MM.1S (cell line): ENCODE measurements at regions not wholly inside any gene's neighbourhood (a gene's known extent, or its start where the extent isn't known, plus 50 kb on each side); places are given as distances from the start of the nearest gene placed in this dataset.
"Not testable (repeated sequence)": the region's sequence is repeated elsewhere in the genome, so short reads cannot be mapped to it uniquely, and the experiment has no call there.

ENCODE experiments used
- DNase-seq: peaks from one replicate; pipeline ENCODE4 v3.0.0-alpha.2; 2015
- H2AFZ ChIP-seq: fragments of 300-600 bp; sonication (generic); 2 replicates; pipeline ENCODE4 v1.6.0; 2016; ENCODE audit warnings: antibody characterized with exemption, low read length
- H3F3A ChIP-seq: fragments of 300-600 bp; sonication (generic); 2 replicates; pipeline ENCODE4 v1.6.1; 2016; ENCODE audit warnings: mild to moderate bottlenecking, antibody characterized with exemption, low read length, moderate library complexity, mixed read lengths; ENCODE audit not compliant: insufficient read depth
- H3K27ac ChIP-seq: fragments of 300-600 bp; sonication (generic); 2 replicates; pipeline ENCODE4 v1.5.1; 2016; ENCODE audit warnings: mild to moderate bottlenecking, low read length
- H3K27me3 ChIP-seq: fragments of 300-600 bp; sonication (generic); replicated peaks from 2 replicates; pipeline ENCODE4 v1.6.0; 2016; ENCODE audit warnings: low read length; ENCODE audit not compliant: insufficient read depth
- H3K36me3 ChIP-seq: fragments of 300-600 bp; sonication (generic); replicated peaks from 2 replicates; pipeline ENCODE4 v1.6.1; 2016; ENCODE audit warnings: mild to moderate bottlenecking, low read length, mixed read lengths; ENCODE audit not compliant: insufficient read depth
- H3K4me1 ChIP-seq: fragments of 300-600 bp; sonication (generic); 2 replicates; pipeline ENCODE4 v1.6.1; 2016; ENCODE audit warnings: low read length, mixed read lengths
- H3K4me2 ChIP-seq: fragments of 300-600 bp; sonication (generic); 2 replicates; pipeline ENCODE4 v1.6.0; 2016; ENCODE audit warnings: low read depth, low read length
- H3K4me3 ChIP-seq: fragments of 300-600 bp; sonication (generic); 2 replicates; pipeline ENCODE4 v1.5.1; 2016; ENCODE audit warnings: low read length, mixed read lengths
- H3K79me2 ChIP-seq: fragments of 300-600 bp; sonication (generic); 2 replicates; pipeline ENCODE4 v1.6.1; 2016; ENCODE audit warnings: mixed run types, low read length, mixed read lengths
- H3K9ac ChIP-seq: fragments of 300-600 bp; sonication (generic); 2 replicates; pipeline ENCODE4 v1.6.1; 2016; ENCODE audit warnings: low read length, mixed read lengths
- H3K9me2 ChIP-seq: fragments of 300-600 bp; sonication (generic); replicated peaks from 2 replicates; pipeline ENCODE4 v1.6.1; 2016; ENCODE audit warnings: mild to moderate bottlenecking, low read length, mixed read lengths; ENCODE audit not compliant: insufficient read depth
- H3K9me3 ChIP-seq: fragments of 300-600 bp; sonication (generic); replicated peaks from 2 replicates; pipeline ENCODE4 v1.6.1; 2016; ENCODE audit warnings: mild to moderate bottlenecking, low read length, mixed read lengths; ENCODE audit not compliant: insufficient read depth
- H4K20me1 ChIP-seq: fragments of 300-600 bp; sonication (generic); 2 replicates; pipeline ENCODE4 v1.6.1; 2016; ENCODE audit warnings: mild to moderate bottlenecking, low read length, moderate library complexity, mixed read lengths; ENCODE audit not compliant: insufficient read depth
- CTCF ChIP-seq: fragments of 300-600 bp; sonication (generic); IDR thresholded peaks from 2 replicates; pipeline ENCODE4 v1.5.1; 2016; ENCODE audit warnings: antibody characterized with exemption, low read length, mixed read lengths
- EZH2 ChIP-seq: fragments of 300-600 bp; sonication (generic); optimal IDR thresholded peaks from 2 replicates; pipeline ENCODE3; 2017; ENCODE audit warnings: low read depth, mild to moderate bottlenecking, antibody characterized with exemption, low read length, mixed read lengths
- EZH2phosphoT487 ChIP-seq: fragments of 300-600 bp; sonication (generic); IDR thresholded peaks from 2 replicates; pipeline ENCODE4 v1.6.1; 2018; ENCODE audit warnings: antibody characterized with exemption, low read length

GRCh38 chr14:84937449-84937848, 592.5 kb upstream of the FLRT2 start:
- no peaks in the 10 kb centered on the region for H3K4me1 ChIP-seq
- H3K36me3 ChIP-seq, result no peaks in the 10 kb centered on the region
- H3K27ac ChIP-seq, result no peak overlapping the region
- TF ChIP-seq CTCF (no peak), EZH2 (no peak), EZH2phosphoT487 (no peak)
- H3K9me3 ChIP-seq, result no peaks in the 10 kb centered on the region
- no peak overlapping the region for H2AFZ ChIP-seq
- H3K79me2 ChIP-seq, result no peaks in the 10 kb centered on the region
- no peaks in the 10 kb centered on the region for H4K20me1 ChIP-seq
- no peaks in the 10 kb centered on the region for H3K9me2 ChIP-seq
- no peak overlapping the region for H3K4me2 ChIP-seq
- no peak for DNase-seq
- no peak overlapping the region for H3K9ac ChIP-seq
- no peak overlapping the region for H3K4me3 ChIP-seq
- H3K27me3 ChIP-seq, result no peaks in the 10 kb centered on the region
- no peaks in the 10 kb centered on the region for H3F3A ChIP-seq

GRCh38 chr14:84944901-84945300, 585.0 kb upstream of the FLRT2 start:
- H3F3A ChIP-seq, result not testable (repeated sequence)

GRCh38 chr14:84959851-84960520, 570.0 kb upstream of the FLRT2 start:
- Histone ChIP-seq H3K27ac (no peak overlapping the region), H3K4me1 (no peaks in the 10 kb centered on the region), H3K9me2 (no peaks in the 10 kb centered on the region), H3K36me3 (no peaks in the 10 kb centered on the region), H3K9ac (no peak overlapping the region), H3K4me2 (no peak overlapping the region; the same call in 1 of the 2 replicates), H3K79me2 (no peaks in the 10 kb centered on the region), H3K27me3 (no peaks in the 10 kb centered on the region), H3K9me3 (no peaks in the 10 kb centered on the region), H3F3A (no peaks in the 10 kb centered on the region), H4K20me1 (no peaks in the 10 kb centered on the region), H2AFZ (no peak overlapping the region), H3K4me3 (no peak overlapping the region)
- peak; percentile 6 for DNase-seq
- TF ChIP-seq EZH2phosphoT487, result no peak
- TF ChIP-seq EZH2, result no peak
- no peak for TF ChIP-seq CTCF

More at GRCh38 chr14:84944901-84945300, 585.0 kb upstream of the FLRT2 start:
- not testable (repeated sequence) for DNase-seq, H3K27me3 ChIP-seq, H3K9me2 ChIP-seq, H3K4me2 ChIP-seq, H3K27ac ChIP-seq, H3K9me3 ChIP-seq, H4K20me1 ChIP-seq, H3K79me2 ChIP-seq, H3K9ac ChIP-seq, H3K36me3 ChIP-seq, H2AFZ ChIP-seq, H3K4me3 ChIP-seq, H3K4me1 ChIP-seq

- no peaks in the 10 kb centered on the region for H3K36me3 ChIP-seq
- H3K4me3 ChIP-seq, result no peak overlapping the region
- H3K9me3 ChIP-seq, result no peaks in the 10 kb centered on the region
- H4K20me1 ChIP-seq, result no peaks in the 10 kb centered on the region
- no peak overlapping the region for H3K4me2 ChIP-seq
- H3K9me2 ChIP-seq, result no peaks in the 10 kb centered on the region
- no peak for DNase-seq
- no peak overlapping the region for H2AFZ ChIP-seq
- no peak overlapping the region for H3K27ac ChIP-seq
- no peaks in the 10 kb centered on the region for H3K4me1 ChIP-seq
- no peak overlapping the region for H3K9ac ChIP-seq
- no peaks in the 10 kb centered on the region for H3F3A ChIP-seq
- TF ChIP-seq EZH2phosphoT487 (no peak), EZH2 (no peak), CTCF (no peak)
- no peaks in the 10 kb centered on the region for H3K79me2 ChIP-seq
- H3K27me3 ChIP-seq, result no peaks in the 10 kb centered on the region
Measured at GRCh38 chr14:84961637-84962036, 568.3 kb upstream of the FLRT2 start.
